HG03097 (cell line): ENCODE measurements at regions not wholly inside any gene's neighbourhood (a gene's known extent, or its start where the extent isn't known, plus 50 kb on each side); places are given as distances from the start of the nearest gene placed in this dataset.
A peak's percentile ranks its signal among the peaks of the same experiment; 100 is the strongest.
"Not testable (repeated sequence)": the region's sequence is repeated elsewhere in the genome, so short reads cannot be mapped to it uniquely, and the experiment has no call there.

ENCODE experiments used
- ATAC-seq: cut with Tn5 transposase; IDR thresholded peaks from one replicate; pipeline ENCODE4 v1.9.1; 2021; ENCODE audit not compliant: unreplicated experiment, low FRiP score

- ATAC-seq = no peak
Measured at GRCh38 chr18:67805261-67805660, 288.7 kb upstream of the DSEL start.

GRCh38 chr18:67794521-67794920, 278.0 kb upstream of the DSEL start:
- no peak for ATAC-seq

DNA sequence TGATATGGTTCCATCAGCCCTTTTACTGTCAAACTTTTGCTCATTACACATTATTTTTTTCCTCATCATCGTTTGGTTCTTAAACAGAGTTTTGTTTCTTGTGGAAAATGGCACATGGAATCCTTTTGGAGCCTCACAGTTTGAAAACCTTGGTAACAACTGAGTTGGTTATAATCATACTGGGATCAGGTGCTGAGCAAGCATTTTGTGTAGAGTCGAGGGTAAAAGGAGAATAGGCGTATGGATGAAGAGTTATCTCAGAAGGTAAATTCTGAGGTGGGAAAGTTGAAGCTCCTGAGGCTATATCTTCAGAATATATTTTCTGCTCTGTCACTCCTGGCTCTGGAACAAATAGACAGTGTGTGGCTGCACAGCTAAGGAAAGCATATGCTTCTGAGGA, 274.0 kb upstream of the DSEL start:
- no peak for ATAC-seq

DNA sequence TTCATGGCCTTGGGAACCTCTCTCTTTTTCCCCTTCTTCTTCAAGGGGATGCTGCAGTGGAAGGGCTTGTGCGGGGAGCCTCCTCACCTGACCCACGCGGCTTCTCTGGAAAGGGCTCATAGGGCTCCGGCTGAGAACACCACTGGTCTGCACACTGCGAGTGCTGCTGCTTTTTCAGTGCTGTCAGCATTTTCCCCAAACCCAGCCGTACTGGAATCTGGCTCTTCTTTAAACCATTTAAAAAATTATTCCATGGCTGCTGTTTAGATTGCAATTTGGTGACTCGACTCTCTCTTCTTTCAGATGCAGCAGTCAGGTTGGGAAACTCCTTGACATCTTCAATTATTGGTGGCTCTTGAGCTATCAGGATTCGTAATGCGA, 272.6 kb upstream of the DSEL start:
- no peak for ATAC-seq

GRCh38 chr18:67788310-67789164, 272.0 kb upstream of the DSEL start:
- ATAC-seq = no peak

DNA sequence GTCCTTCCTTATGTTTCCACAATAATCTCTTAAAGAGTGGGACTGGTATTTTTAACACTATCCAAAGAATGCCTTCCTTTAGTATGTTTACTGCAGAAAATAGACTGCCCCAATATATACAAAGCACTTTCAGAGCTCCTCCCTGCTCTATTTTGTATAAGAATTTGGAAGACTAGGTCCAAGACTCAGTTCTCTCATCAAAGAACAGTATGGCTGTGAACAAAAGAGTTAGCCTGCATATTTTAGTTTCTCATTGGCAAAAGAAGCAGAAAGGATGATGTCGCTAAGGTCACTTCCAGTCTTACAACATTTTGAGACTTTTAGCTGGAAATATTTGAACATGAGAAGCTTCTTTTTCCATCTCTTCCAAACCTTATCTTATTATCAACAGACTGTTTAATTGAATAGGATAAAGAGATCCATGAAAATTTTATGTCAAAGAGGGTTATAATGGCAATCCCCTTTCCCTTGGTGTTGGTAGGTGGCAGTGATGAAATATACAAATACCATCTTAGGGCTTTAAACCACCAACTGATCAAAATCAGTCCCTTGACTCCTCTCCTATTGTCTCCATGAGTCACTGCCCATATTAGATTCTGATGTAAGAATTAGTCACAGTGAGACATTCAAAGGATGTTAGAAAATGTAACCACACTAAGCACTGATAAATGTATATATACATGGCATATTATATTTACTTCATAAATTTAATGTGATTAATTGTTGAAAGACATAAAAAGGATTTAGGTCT, 266.9 kb upstream of the DSEL start:
- ATAC-seq = no peak

DNA sequence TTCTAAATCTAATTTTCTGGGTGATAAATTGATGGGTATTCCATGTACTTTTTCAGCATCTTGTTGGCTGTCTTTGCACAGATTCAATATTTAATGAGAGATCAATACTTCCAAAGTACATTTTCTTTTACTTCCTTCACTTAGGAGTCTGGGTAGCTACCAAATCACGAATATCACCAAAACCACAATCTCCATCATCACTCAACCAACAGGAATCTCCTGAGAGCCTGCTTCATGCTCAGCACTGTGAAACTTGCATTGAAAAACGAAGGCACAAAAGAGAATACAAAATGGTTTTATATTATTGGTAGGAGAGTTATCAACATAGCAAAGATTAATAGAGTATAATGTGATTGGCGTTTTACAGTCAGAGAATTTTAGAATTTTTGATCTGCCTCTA, 261.5 kb upstream of the DSEL start:
- no peak for ATAC-seq

DNA sequence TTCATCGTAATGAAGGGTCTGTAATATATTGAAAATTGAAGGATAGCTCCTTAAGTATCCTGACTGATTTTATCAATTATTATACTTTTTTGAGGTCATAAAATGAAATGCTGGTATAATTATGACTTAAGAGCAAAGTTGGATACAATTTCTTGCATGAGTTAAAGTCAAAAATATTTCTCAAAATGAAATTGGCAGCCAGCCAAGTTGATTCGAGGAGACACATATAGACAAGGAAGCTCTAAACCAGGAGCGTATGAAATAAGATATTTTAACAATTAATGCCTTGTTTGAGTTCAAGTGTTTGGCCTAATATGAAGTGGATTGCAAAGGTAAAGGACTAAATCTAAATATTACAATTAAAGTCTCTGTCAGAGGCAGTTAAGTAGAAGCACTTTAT, 260.4 kb upstream of the DSEL start:
- ATAC-seq = no peak

GRCh38 chr18:67771271-67771670, 254.8 kb upstream of the DSEL start:
- no peak for ATAC-seq

- no peak for ATAC-seq
Measured at GRCh38 chr18:67770520-67770919, 254.0 kb upstream of the DSEL start.

DNA sequence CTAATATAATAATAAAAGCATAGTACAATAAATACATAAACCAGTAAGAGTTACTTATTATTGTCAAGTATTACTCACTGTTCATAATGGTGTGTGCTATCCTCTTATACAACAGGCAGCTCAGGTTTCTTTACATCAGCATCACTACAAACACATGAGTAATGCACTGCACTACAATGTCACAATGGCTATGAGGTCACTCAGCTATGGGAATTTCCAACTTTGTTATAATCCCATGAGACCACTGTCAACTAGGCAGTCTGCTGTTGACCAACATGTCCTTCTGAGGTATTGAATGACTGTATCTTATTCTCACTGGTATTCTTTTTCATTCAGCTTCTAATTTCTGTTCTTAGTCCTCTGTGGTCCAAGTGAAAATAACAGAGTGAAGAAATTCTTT, 250.4 kb upstream of the DSEL start:
- peak; percentile 74 for ATAC-seq

DNA sequence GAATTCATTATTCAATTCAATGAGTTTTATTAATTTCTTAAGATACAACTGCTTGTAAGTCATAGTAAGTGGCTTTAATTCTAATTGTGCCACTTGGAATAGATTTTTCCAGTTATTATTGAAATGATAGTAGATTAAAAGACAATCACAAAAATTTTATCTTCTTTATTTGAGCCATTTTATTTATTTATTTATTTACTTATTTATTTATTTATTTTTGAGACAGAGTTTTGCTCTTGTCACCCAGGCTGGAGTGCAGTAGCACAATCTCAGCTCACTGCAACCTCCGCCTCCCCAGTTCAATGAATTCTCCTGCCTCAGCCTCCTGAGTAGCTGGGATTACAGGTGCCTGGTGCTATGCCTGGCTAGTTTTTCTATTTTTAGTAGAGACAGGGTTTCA, 235.7 kb upstream of the DSEL start:
- ATAC-seq = not testable (repeated sequence)

DNA sequence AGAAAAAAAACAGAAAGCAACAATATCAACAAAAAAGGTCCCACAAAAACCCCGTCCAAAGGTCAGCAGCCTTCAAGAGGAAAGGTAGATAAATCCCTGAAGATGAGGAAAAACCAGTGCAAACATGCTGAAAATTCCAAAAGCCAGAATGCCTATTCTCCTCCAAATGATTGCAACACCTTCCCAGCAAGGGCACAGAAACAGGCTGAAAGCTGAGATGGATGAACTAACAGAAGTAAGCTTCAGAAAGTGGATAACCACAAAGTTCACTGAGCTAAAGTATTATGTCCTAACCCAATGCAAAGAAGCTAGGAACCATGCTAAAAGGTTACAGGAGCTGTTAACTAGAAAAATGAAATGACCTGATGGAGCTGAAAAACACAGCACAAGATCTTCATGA, 226.4 kb upstream of the DSEL start:
- no peak for ATAC-seq

GRCh38 chr18:67742525-67742924, 226.0 kb upstream of the DSEL start:
- no peak for ATAC-seq

DNA sequence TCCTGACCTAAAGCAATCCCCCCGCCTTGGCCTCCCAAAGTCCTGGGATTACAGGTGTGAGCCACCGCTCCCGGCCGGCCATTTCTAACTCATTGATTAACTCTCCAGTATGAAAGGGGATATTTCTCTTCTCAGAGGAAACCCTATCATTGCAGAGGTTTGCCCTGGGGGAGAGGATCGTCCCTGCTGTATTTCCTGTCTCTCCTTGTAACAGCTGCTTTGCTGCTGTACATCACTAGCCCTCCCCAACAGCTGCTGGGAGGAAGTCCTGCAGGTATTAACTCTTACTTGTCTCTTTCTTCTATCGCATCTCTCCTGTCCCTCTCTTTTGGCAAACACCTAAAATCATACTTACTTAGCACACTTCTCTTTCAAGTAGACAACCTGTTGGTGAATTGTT, 219.0 kb upstream of the DSEL start:
- ATAC-seq = no peak

DNA sequence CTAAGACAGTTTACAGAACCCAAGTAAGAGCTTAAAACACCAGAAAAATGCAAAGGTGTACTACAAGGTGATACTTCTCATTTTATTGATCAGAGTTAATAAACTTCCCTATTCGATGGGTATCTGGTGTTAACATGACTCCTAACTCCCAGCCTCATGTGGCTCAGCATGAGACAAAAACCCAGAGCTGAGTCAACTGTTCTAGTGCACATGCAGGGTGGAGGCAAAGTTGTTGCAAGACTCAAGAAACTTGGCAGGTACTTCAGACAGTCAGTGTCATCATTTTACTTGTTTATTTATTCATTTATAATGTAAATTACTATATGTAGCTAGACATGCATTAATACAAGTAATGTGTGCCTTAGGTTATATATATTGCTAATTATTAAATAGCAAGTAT, 216.6 kb upstream of the DSEL start:
- no peak for ATAC-seq

DNA sequence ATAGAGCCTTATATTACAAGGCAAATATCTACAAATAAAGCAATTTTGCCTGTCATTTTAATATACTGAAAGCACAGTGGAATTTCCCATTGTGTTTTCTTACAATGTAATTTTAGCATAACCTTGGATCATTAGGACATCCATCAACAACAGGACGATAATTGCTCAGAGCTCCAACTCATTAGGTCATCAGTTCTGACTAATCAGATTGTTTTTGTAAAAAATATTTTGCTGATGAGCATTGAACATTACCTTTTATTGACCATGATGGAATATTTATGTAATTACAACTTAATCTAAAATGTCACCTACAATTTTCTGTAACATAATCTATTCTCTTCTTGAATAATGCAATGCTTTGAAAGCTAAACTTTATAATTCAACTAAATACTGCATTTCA, 215.3 kb upstream of the DSEL start:
- ATAC-seq = no peak

DNA sequence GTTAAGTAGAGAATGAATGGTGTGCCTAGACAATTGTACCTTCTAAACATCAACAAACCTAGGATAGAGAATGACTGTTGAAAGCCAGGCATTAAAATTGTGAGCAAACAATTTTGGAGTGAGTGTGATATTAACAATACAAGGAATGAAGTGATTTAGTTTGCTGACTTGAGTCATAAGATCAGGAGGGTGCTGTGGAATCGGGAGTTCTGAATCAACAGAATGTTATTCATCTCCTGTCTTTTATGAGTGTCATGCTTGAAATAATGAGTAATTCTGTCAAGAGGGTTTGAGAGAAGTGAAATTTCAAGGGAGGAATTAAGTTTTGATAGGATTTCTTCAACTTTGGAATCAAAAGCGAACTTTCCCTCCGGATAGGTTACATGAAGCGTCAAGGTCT, 214.4 kb upstream of the DSEL start:
- no peak for ATAC-seq

- ATAC-seq = no peak
Measured at GRCh38 chr18:67728364-67728763, 211.8 kb upstream of the DSEL start.

- no peak for ATAC-seq
Measured at GRCh38 chr18:67726882-67727281, 210.4 kb upstream of the DSEL start.

DNA sequence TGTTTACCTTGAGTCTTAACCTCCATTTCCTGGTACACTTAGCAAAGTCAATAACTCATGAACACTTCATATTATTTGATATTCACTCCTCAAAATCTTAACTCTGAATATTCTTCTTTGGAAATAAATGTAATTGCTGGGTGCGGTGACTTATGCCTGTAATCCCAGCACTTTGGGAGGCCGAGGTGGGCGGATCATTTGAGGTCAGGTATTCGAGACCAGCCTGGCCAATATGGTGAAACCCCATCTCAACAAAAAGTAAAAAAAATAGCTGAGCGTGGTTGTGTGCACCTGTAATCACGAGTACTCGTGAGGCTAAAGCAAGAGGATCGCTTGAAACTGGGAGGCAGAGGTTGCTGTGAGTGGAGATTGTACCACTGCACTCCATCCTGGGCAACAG, 201.3 kb upstream of the DSEL start:
- ATAC-seq = no peak

GRCh38 chr18:67715567-67715966, 199.0 kb upstream of the DSEL start:
- ATAC-seq = no peak
